Adipocyte (in vitro differentiated cells): ENCODE measurements at regions not wholly inside any gene's neighbourhood (a gene's known extent, or its start where the extent isn't known, plus 50 kb on each side); places are given as distances from the start of the nearest gene placed in this dataset.
"Not testable (repeated sequence)": the region's sequence is repeated elsewhere in the genome, so short reads cannot be mapped to it uniquely, and the experiment has no call there.

ENCODE experiments used
- DNase-seq: peaks from one replicate; pipeline ENCODE4 v3.0.0-alpha.2; 2015; ENCODE audit warnings: low read depth
- H3K27me3 ChIP-seq: replicated peaks from 2 replicates; pipeline ENCODE4 v1.7.0; 2013; ENCODE audit warnings: mild to moderate bottlenecking, low read length, moderate library complexity; ENCODE audit not compliant: control insufficient read depth, insufficient read depth
- H3K36me3 ChIP-seq: 2 replicates; pipeline ENCODE4 v1.7.0; 2013; ENCODE audit warnings: low read length, mild to moderate bottlenecking, moderate library complexity; ENCODE audit not compliant: control insufficient read depth, insufficient read depth, severe bottlenecking
- H3K4me1 ChIP-seq: 2 replicates; pipeline ENCODE4 v1.7.0; 2013; ENCODE audit warnings: mild to moderate bottlenecking, low read length, moderate library complexity; ENCODE audit not compliant: control insufficient read depth, insufficient read depth
- H3K4me3 ChIP-seq: 2 replicates; pipeline ENCODE4 v1.7.0; 2013; ENCODE audit warnings: mild to moderate bottlenecking, low read length, moderate library complexity
- H3K9ac ChIP-seq: 2 replicates; pipeline ENCODE4 v1.7.0; 2013; ENCODE audit warnings: mild to moderate bottlenecking, low read length, moderate library complexity
- H3K9me3 ChIP-seq: 2 replicates; pipeline ENCODE4 v1.7.0; 2013; ENCODE audit warnings: mild to moderate bottlenecking, low read length, moderate library complexity; ENCODE audit not compliant: control insufficient read depth

DNA sequence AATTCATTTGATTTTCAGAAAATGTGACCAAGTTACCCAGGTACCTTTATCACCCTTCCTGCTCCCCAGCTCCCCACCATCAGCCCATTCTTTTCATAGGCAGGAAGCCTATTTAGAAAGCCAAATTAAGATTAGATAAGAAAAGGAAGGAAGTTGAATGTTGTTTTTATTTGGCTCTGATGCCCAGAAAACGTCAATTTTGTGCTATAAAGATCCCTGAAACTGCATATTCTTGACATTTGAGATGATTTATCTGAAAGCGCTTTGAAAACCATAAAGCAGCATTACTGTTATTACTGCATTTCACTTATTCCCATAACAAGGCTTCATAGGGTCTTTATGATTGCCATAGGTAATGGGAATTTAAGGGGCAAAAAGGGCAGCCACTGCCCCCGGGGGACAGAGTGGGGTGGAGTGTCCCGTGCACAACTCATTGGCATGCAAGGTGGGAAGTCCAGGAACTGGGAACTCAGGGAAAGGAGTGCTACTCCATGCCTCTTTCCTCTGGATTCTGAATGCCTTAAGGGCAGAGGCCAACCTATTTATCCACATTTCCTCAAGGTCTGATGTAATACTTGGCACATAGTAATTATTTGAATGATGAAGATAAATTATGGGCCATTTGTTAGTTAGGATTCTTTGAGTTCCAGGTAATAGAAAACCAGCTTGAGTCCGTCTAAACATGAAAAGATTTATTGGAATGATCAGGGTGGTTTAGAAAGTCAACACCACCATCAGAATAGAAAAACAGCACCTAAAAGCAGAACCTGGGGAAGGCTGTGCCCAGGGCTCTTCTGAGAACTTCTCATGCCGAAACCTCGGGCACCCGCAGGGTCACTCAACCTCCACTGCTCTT is 100.6 kb upstream of the ELMO1 start:
- no peak overlapping the region for H3K4me3 ChIP-seq
- no peak overlapping the region for H3K9ac ChIP-seq
- peaks cover 4% of the 10 kb centered on the region for H3K27me3 ChIP-seq
- DNase-seq = no peak
- H3K9me3 ChIP-seq = no peaks in the 10 kb centered on the region
- H3K36me3 ChIP-seq = no peaks in the 10 kb centered on the region
- no peaks in the 10 kb centered on the region for H3K4me1 ChIP-seq

DNA sequence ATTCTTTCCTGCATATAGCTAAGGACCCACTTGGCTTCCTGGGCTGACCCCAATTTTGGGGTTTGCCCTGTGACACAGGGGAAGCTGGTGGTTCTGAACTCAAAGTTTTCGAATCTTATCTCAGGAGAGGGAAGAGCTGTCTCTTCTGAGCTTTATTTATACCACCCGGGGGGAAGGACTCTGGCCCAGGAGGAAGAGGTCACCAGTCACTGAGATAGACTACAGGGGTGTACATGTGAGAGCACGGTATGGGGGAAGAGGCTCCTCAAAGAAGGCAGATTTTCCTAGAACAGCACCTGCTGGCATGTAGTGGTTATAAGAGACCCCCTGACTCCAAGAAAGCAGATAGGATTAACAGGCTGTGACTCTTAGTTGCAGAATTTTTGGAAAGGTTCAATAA is 101.8 kb upstream of the ELMO1 start:
- Histone ChIP-seq H3K9ac (no peak overlapping the region), H3K27me3 (peaks cover 1% of the 10 kb centered on the region), H3K4me1 (no peaks in the 10 kb centered on the region), H3K36me3 (no peaks in the 10 kb centered on the region), H3K4me3 (no peak overlapping the region), H3K9me3 (no peaks in the 10 kb centered on the region)
- DNase-seq = no peak

DNA sequence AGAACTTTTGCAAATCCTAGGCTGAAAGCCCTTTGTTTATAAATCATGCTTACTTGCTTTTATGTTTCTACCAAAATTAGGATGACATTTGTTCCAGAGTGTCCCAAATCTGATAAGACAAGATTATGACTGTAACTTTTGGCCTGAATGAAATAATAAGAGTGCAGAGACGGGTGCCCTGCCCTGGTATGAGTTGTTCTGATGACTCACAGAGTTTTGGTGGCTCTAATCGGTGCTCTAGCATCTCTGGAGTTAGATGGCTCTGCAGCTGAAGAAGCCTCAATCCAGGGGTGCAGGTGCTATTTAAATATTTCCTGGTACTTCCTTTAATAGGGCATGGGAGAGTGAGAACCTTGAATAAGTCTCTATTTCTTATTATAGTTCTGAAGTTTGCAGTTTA is 102.2 kb upstream of the ELMO1 start:
- Histone ChIP-seq H3K27me3 (no peaks in the 10 kb centered on the region), H3K9me3 (no peaks in the 10 kb centered on the region), H3K36me3 (no peaks in the 10 kb centered on the region), H3K4me3 (no peak overlapping the region), H3K4me1 (no peaks in the 10 kb centered on the region), H3K9ac (no peak overlapping the region)
- DNase-seq = no peak

DNA sequence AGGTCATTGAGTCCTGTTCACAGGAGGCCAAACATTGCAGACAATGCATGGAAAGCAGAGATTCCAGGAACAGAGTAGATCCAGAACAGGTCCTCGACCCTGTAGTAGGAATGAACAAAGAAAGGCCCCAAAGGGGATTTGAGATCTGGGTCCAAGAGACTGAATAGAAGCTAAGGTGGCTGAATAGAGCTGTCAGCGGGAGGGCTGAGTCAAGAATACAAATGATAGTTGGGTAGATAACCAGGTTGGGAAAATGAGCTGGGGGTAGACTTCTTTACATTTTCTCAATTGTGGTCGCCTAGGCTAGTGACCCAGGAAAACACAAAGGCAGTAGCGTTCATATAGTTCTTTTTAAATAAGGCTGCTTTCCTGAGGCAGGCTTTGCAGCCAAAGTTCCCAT is 103.4 kb upstream of the ELMO1 start:
- H3K27me3 ChIP-seq = no peaks in the 10 kb centered on the region
- no peaks in the 10 kb centered on the region for H3K9me3 ChIP-seq
- no peak for DNase-seq
- H3K9ac ChIP-seq = no peak overlapping the region
- no peaks in the 10 kb centered on the region for H3K4me1 ChIP-seq
- no peak overlapping the region for H3K4me3 ChIP-seq
- no peaks in the 10 kb centered on the region for H3K36me3 ChIP-seq

DNA sequence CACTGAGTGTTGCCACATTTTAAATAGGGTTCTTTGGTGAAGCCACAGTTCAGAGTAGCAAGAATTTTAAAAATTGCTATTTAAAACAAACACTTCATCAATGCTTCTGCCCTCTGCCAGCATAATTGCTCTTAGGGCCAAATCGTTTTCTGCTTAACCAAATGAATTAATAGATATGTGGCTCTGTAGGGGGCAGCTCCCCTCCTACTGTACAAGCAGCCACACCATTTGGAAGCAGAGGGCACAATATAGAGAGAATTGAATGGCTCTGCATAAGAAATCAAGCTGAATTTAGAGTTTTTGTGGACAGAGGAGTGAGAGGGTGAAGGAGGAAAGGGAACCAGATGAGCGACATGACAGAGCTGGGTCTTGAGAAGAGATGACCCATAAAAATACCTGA is 103.8 kb upstream of the ELMO1 start:
- H3K9me3 ChIP-seq, H3K36me3 ChIP-seq, H3K27me3 ChIP-seq, H3K4me1 ChIP-seq, H3K4me3 ChIP-seq, DNase-seq, H3K9ac ChIP-seq: not testable (repeated sequence)

DNA sequence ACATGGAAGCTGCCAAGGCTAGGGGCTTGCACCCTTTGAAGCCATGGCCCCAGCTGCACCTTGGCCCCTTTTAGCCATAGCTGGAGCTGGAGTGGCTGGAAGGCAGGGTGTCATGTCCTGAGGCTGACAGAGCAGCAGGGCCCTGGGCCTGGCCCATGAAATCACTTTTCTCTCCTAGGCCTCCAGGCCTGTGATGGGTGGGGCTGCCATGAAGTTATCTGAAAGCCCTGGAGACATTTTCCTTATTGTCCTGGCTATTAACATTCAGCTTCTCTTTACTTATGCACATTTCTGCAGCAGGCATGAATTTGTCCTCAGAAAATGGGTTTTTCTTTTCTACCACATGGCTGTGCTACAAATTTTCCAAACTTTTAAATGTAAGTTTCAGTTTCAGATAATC is 106.9 kb upstream of the ELMO1 start:
- no peak for DNase-seq
- no peaks in the 10 kb centered on the region for H3K36me3 ChIP-seq
- no peaks in the 10 kb centered on the region for H3K27me3 ChIP-seq
- no peaks in the 10 kb centered on the region for H3K4me1 ChIP-seq
- H3K9ac ChIP-seq = no peak overlapping the region
- H3K9me3 ChIP-seq = no peaks in the 10 kb centered on the region
- H3K4me3 ChIP-seq = no peak overlapping the region

DNA sequence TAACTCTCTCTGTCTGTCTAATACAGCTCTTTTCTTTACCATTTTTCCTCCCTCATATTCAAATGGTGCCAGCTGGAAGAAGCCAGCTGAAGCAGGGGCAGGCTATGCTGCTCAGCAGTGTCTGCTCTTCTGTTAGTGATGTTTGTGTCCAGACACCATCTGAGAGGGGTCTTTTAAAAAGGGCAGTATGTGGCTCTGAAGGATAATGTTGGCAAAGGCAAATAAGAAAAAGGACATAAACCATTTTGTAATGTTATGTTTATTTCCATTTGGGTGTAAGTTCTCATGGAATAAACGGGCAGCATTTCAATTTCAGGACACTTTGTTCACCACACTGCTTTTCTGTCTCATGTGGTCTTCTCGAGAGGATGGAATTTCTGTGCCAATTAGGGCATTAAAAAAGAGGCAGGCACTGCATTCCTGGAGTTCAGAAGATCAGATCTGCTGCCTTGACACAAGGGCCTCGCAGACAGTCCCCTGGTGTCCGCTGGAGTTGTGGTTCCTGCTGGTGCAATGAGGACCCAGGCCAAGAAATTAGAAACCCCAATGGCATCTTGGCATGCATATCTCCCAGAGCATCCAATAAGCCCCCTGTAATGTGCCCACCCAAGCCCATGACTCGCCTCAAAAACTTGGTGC is 109.0 kb upstream of the ELMO1 start:
- H3K9me3 ChIP-seq = no peaks in the 10 kb centered on the region
- H3K4me3 ChIP-seq = no peak overlapping the region
- no peak for DNase-seq
- no peaks in the 10 kb centered on the region for H3K4me1 ChIP-seq
- no peaks in the 10 kb centered on the region for H3K27me3 ChIP-seq
- H3K36me3 ChIP-seq = no peaks in the 10 kb centered on the region
- no peak overlapping the region for H3K9ac ChIP-seq

DNA sequence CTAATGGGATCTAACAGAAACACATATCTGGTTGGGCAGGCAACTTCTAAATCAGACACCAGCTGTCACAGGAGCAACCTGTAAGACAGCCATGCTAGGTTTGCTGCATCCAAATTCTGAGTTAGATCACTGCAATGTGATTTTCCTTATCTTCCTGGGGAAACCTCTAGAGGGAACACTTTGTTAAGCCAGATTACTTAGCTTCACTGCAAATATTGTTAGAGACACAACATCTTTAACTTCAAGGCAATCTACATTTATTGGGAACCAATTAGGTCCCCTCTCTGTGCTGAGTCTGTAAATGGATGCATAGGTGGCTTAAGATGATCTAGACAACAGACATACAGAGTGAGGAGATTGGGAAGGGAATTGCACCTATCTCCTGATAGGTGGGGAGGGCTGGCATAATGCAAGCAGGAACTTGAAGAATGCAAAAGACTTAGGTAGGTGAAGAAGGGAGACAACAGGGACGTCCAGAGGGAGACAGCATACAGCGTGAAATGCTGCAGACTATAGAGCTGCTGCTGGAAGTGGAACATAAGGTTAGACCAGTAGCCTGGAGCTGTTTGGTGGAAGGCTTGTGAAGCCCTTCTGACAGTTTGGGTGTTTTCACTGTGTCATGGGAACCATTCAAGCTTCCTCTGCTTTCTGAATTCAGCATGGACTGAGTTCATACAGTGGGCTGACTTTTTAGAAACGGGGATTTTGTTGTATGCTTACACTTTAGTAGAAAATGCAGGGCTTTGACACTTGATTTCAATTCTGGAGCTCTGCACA is 109.8 kb upstream of the ELMO1 start:
- no peak overlapping the region for H3K9ac ChIP-seq
- H3K27me3 ChIP-seq = no peaks in the 10 kb centered on the region
- H3K9me3 ChIP-seq = no peaks in the 10 kb centered on the region
- no peaks in the 10 kb centered on the region for H3K36me3 ChIP-seq
- H3K4me1 ChIP-seq = no peaks in the 10 kb centered on the region
- DNase-seq = no peak
- no peak overlapping the region for H3K4me3 ChIP-seq

DNA sequence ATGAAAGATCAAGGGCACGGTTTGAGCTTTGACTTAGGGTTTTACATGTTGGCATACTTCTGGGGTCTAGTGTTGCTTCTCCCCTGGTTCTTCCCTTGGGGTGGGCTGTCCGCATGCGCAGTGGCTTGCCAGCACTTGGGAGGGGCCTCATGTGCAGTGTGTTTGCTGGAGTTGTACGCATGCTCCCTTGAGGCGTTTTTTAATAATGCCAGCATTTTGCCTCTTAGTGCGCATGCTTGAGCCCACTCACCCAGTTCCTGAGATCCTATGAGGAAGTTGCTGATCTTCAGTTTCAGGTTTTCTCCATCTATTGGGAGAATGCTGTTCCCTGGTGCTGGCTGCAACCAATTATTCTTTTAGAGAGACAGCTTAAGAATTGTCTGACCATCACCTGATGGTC is 113.4 kb upstream of the GPR141 start:
- H3K27me3 ChIP-seq = no peaks in the 10 kb centered on the region
- H3K9me3 ChIP-seq = no peaks in the 10 kb centered on the region
- no peak for DNase-seq
- no peak overlapping the region for H3K9ac ChIP-seq
- no peak overlapping the region for H3K4me3 ChIP-seq
- no peaks in the 10 kb centered on the region for H3K36me3 ChIP-seq
- H3K4me1 ChIP-seq = no peaks in the 10 kb centered on the region

DNA sequence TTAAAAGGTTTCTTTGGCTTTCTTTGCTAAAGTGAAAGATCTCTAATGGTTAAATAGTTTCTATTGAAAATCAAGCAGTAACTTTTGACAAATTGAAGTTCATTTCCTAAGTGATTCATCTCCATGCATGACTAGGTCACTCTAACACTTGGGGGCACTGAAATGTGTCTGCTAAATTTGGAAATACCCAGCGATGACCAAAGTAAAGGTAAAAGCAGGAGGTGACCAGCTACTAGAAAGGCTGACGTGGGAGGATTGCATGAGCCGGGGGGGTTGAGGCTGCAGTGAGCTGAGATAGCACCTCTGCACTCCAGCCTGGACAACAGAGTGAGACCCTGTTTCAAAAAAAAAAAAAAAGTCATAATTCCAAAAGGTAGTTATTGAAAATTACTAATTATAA is 111.8 kb upstream of the GPR141 start:
- Histone ChIP-seq H3K9ac (no peak overlapping the region), H3K4me1 (no peaks in the 10 kb centered on the region), H3K9me3 (no peaks in the 10 kb centered on the region), H3K36me3 (no peaks in the 10 kb centered on the region), H3K27me3 (no peaks in the 10 kb centered on the region), H3K4me3 (no peak overlapping the region)
- no peak for DNase-seq

DNA sequence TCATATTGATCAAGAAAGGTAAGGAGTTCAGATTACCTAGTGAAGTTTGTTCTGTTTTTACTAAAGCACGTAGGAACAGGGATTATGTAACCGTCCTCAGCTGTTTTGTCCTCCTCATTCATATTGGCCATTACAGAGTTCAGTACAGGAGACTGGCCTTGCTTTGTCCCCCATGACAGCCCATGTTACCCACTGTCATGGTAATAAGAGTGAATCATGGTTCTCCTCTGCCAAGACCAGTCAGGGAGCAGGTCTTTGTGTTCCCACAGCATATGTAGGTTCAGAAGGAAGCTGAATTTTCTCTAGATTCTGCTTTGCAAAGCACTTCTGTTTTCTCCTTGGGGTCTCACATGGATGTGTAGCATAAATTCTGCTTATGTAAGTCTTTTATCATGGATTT is 106.2 kb upstream of the GPR141 start:
- no peak overlapping the region for H3K9ac ChIP-seq
- no peaks in the 10 kb centered on the region for H3K9me3 ChIP-seq
- H3K4me1 ChIP-seq = no peaks in the 10 kb centered on the region
- DNase-seq = no peak
- H3K36me3 ChIP-seq = no peaks in the 10 kb centered on the region
- no peak overlapping the region for H3K4me3 ChIP-seq
- no peaks in the 10 kb centered on the region for H3K27me3 ChIP-seq
